Uterus (tissue), 2 donors: ENCODE measurements at regions not wholly inside any gene's neighbourhood (a gene's known extent, or its start where the extent isn't known, plus 50 kb on each side); places are given as distances from the start of the nearest gene placed in this dataset.

ENCODE experiments used
- POLR2A ChIP-seq, 2 donors: fragments of 450-650 bp; IDR thresholded peaks; one replicate each; pipeline ENCODE4 v1.6.1; 2016; ENCODE audit warnings: antibody characterized with exemption in 2 of 2, mild to moderate bottlenecking in 1 of 2, moderate library complexity in 1 of 2
- TF ChIP-seq, protein P1 (sequence below), 4 experiments: fragments of 200-600 bp in 2 of 4; fragments of 450-650 bp in 2 of 4; sonication (generic) in 2 of 4; IDR thresholded peaks; one replicate each; pipeline ENCODE4 v1.5.1; 2016 to 2019; ENCODE audit warnings: antibody characterized with exemption in 4 of 4, mild to moderate bottlenecking in 2 of 4, moderate library complexity in 1 of 4

DNA sequence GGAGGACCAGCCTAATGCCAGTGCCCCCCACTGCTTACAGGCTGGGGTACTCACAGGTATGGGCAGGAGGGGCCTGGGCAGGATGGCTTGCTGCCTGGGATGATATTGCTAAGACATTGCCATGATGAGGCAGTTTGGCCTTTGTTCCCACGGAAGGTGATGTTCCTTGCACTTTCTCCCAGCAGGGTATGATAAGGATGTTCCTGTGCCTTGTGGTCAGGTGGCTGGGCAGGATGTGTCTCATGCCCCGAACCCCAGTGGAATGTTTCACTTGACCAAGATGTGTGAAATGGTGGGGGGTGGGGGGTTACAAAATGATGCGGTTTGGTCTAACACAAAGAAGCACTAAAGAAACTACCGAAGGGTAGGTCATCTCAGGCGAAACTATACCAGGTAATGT, 337.8 kb upstream of the ZFHX3 start:
- TF ChIP-seq POLR2A (IDR thresholded peaks at IDR 0.05), result no peak
- TF ChIP-seq, protein P1, sequence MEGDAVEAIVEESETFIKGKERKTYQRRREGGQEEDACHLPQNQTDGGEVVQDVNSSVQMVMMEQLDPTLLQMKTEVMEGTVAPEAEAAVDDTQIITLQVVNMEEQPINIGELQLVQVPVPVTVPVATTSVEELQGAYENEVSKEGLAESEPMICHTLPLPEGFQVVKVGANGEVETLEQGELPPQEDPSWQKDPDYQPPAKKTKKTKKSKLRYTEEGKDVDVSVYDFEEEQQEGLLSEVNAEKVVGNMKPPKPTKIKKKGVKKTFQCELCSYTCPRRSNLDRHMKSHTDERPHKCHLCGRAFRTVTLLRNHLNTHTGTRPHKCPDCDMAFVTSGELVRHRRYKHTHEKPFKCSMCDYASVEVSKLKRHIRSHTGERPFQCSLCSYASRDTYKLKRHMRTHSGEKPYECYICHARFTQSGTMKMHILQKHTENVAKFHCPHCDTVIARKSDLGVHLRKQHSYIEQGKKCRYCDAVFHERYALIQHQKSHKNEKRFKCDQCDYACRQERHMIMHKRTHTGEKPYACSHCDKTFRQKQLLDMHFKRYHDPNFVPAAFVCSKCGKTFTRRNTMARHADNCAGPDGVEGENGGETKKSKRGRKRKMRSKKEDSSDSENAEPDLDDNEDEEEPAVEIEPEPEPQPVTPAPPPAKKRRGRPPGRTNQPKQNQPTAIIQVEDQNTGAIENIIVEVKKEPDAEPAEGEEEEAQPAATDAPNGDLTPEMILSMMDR (IDR thresholded peaks at IDR 0.05), result no peak
